Occipital lobe (tissue), 1 donor: ENCODE measurements at regions not wholly inside any gene's neighbourhood (a gene's known extent, or its start where the extent isn't known, plus 50 kb on each side); places are given as distances from the start of the nearest gene placed in this dataset.
"Not testable (repeated sequence)": the region's sequence is repeated elsewhere in the genome, so short reads cannot be mapped to it uniquely, and the experiment has no call there.

ENCODE experiments used
- DNase-seq: peaks from one replicate; lab custom pipeline; 2025; lab: John Stamatoyannopoulos, UW

GRCh38 chr5:62783374-62784057 lies 204.9 kb downstream of the LRRC70 start:
- DNase-seq, result no peak

GRCh38 chr5:62780888-62781287 lies 202.3 kb downstream of the LRRC70 start:
- DNase-seq, result no peak

GRCh38 chr5:62780230-62780629 lies 201.6 kb downstream of the LRRC70 start:
- DNase-seq, result no peak

- DNase-seq, result no peak
These were observed 200.4 kb downstream of the LRRC70 start for GRCh38 chr5:62779010-62779422.

- DNase-seq, result no peak
These were observed 199.8 kb downstream of the LRRC70 start for GRCh38 chr5:62778316-62779009.

GRCh38 chr5:62777081-62777480 lies 198.5 kb downstream of the LRRC70 start:
- DNase-seq, result not testable (repeated sequence)

GRCh38 chr5:62776592-62776991 lies 198.0 kb downstream of the LRRC70 start:
- not testable (repeated sequence) for DNase-seq

- DNase-seq, result no peak
These were observed 194.8 kb downstream of the LRRC70 start for GRCh38 chr5:62773460-62773859.

- no peak for DNase-seq
These were observed 192.7 kb downstream of the LRRC70 start for GRCh38 chr5:62771341-62771740.

- DNase-seq, result no peak
These were observed 189.0 kb downstream of the LRRC70 start for GRCh38 chr5:62767650-62768049.

- no peak for DNase-seq
These were observed 188.5 kb downstream of the LRRC70 start for GRCh38 chr5:62767077-62767476.

GRCh38 chr5:62762503-62762902 lies 183.9 kb downstream of the LRRC70 start:
- no peak for DNase-seq

GRCh38 chr5:62757686-62758085 lies 179.1 kb downstream of the LRRC70 start:
- DNase-seq, result not testable (repeated sequence)

- DNase-seq, result not testable (repeated sequence)
These were observed 174.4 kb downstream of the LRRC70 start for GRCh38 chr5:62752998-62753367.

- not testable (repeated sequence) for DNase-seq
These were observed 173.7 kb downstream of the LRRC70 start for GRCh38 chr5:62752056-62752997.

- DNase-seq, result no peak
These were observed 163.6 kb downstream of the LRRC70 start for GRCh38 chr5:62742207-62742606.

- DNase-seq, result no peak
These were observed 163.1 kb downstream of the LRRC70 start for GRCh38 chr5:62741761-62742160.

- no peak for DNase-seq
These were observed 159.1 kb downstream of the LRRC70 start for GRCh38 chr5:62737766-62738165.

- DNase-seq, result no peak
These were observed 154.1 kb downstream of the LRRC70 start for GRCh38 chr5:62732677-62733121.

- no peak for DNase-seq
These were observed 152.4 kb downstream of the LRRC70 start for GRCh38 chr5:62731022-62731421.

- DNase-seq, result no peak
These were observed 151.1 kb downstream of the LRRC70 start for GRCh38 chr5:62729675-62730074.

GRCh38 chr5:62727861-62728260 lies 149.2 kb downstream of the LRRC70 start:
- no peak for DNase-seq
